Urothelium cell line (cell line): ENCODE measurements at regions not wholly inside any gene's neighbourhood (a gene's known extent, or its start where the extent isn't known, plus 50 kb on each side); places are given as distances from the start of the nearest gene placed in this dataset.

ENCODE experiments used
- DNase-seq: peaks from one replicate; pipeline ENCODE4 v3.0.0; 2011; ENCODE audit warnings: low spot score, mixed read lengths
- FAIRE-seq: peaks from 2 replicates; lab custom pipeline; 2011; peaks lifted over from hg19 to GRCh38; lab: Jason Lieb, UNC

- DNase-seq (peak; percentile 2), FAIRE-seq (no peak)
Observed at GRCh38 chr14:28057359-28058296, 709.0 kb upstream of the FOXG1 start.

GRCh38 chr14:28059254-28059653, 707.3 kb upstream of the FOXG1 start:
- no peak for FAIRE-seq
- DNase-seq, result no peak

- FAIRE-seq, result no peak
- no peak for DNase-seq
Observed at GRCh38 chr14:28061006-28061405, 705.6 kb upstream of the FOXG1 start.

- no peak for FAIRE-seq
Observed at GRCh38 chr14:28077021-28077420, 689.6 kb upstream of the FOXG1 start.

GRCh38 chr14:28083389-28083788, 683.2 kb upstream of the FOXG1 start:
- no peak for FAIRE-seq
- DNase-seq, result no peak

More at GRCh38 chr14:28077021-28077420, 689.6 kb upstream of the FOXG1 start:
- DNase-seq, result no peak

- DNase-seq (no peak), FAIRE-seq (no peak)
Observed at GRCh38 chr14:28088125-28088524, 678.5 kb upstream of the FOXG1 start.

GRCh38 chr14:28097585-28097984, 669.0 kb upstream of the FOXG1 start:
- FAIRE-seq (no peak), DNase-seq (no peak)

GRCh38 chr14:28098856-28099255, 667.7 kb upstream of the FOXG1 start:
- FAIRE-seq (no peak), DNase-seq (no peak)

GRCh38 chr14:28102001-28102400, 664.6 kb upstream of the FOXG1 start:
- FAIRE-seq, result no peak
- DNase-seq, result no peak

GRCh38 chr14:28102814-28103213, 663.8 kb upstream of the FOXG1 start:
- FAIRE-seq, result no peak
- no peak for DNase-seq

- FAIRE-seq (no peak), DNase-seq (no peak)
Observed at GRCh38 chr14:28113311-28113710, 653.3 kb upstream of the FOXG1 start.

- DNase-seq (no peak), FAIRE-seq (no peak)
Observed at GRCh38 chr14:28116716-28117115, 649.9 kb upstream of the FOXG1 start.

- no peak for FAIRE-seq
- DNase-seq, result no peak
Observed at GRCh38 chr14:28119849-28120248, 646.7 kb upstream of the FOXG1 start.

- FAIRE-seq (no peak), DNase-seq (no peak)
Observed at GRCh38 chr14:28120391-28120790, 646.2 kb upstream of the FOXG1 start.

- DNase-seq (no peak), FAIRE-seq (no peak)
Observed at GRCh38 chr14:28121512-28122297, 644.9 kb upstream of the FOXG1 start.

- FAIRE-seq (no peak), DNase-seq (no peak)
Observed at GRCh38 chr14:28130610-28131284, 635.8 kb upstream of the FOXG1 start.

- FAIRE-seq (no peak), DNase-seq (no peak)
Observed at GRCh38 chr14:28138341-28138740, 628.2 kb upstream of the FOXG1 start.

GRCh38 chr14:28141662-28142061, 624.9 kb upstream of the FOXG1 start:
- FAIRE-seq, result no peak
- no peak for DNase-seq

- FAIRE-seq (no peak), DNase-seq (peak; percentile 18)
Observed at GRCh38 chr14:28142400-28143015, 624.1 kb upstream of the FOXG1 start.

- FAIRE-seq, result no peak
- no peak for DNase-seq
Observed at GRCh38 chr14:28143316-28143715, 623.3 kb upstream of the FOXG1 start.

- FAIRE-seq (no peak), DNase-seq (no peak)
Observed at GRCh38 chr14:28151926-28152325, 614.7 kb upstream of the FOXG1 start.
